Fibroblast of lung (primary cell): ENCODE measurements at regions not wholly inside any gene's neighbourhood (a gene's known extent, or its start where the extent isn't known, plus 50 kb on each side); places are given as distances from the start of the nearest gene placed in this dataset.

ENCODE experiments used
- DNase-seq, 2 donors: peaks; one replicate each; pipeline versions ENCODE4 v3.0.0 to v3.0.0-alpha.2; 2010; ENCODE audit warnings: low read depth in 2 of 2
- H2AFZ ChIP-seq: 2 replicates; pipeline ENCODE4 v1.5.1; 2012; ENCODE audit warnings: low read length, control low read depth, inconsistent platforms
- H3K27ac ChIP-seq: 2 replicates; pipeline ENCODE4 v1.5.1; 2011; ENCODE audit warnings: low read length, control low read depth; ENCODE audit not compliant: insufficient read depth
- H3K27me3 ChIP-seq: 2 replicates; pipeline ENCODE4 v1.5.1; 2011; ENCODE audit warnings: mild to moderate bottlenecking, low read length; ENCODE audit not compliant: control insufficient read depth, insufficient read depth
- H3K36me3 ChIP-seq: 2 replicates; pipeline ENCODE4 v1.5.1; 2011; ENCODE audit warnings: low read length; ENCODE audit not compliant: control insufficient read depth, insufficient read depth
- H3K4me1 ChIP-seq: 2 replicates; pipeline ENCODE4 v1.5.1; 2011; ENCODE audit warnings: low read length; ENCODE audit not compliant: control insufficient read depth, insufficient read depth; ENCODE audit errors: extremely low read depth
- H3K4me2 ChIP-seq: 2 replicates; pipeline ENCODE4 v1.5.1; 2011; ENCODE audit warnings: low read length, control low read depth; ENCODE audit not compliant: insufficient read depth; ENCODE audit errors: extremely low read depth
- H3K4me3 ChIP-seq, 4 experiments: fragments of 200-600 bp in 1 of 4; sonication (generic) in 1 of 4; replicated peaks in 1 of 4; 2 replicates each; pipeline ENCODE4 v1.5.1; 2011 to 2016; ENCODE audit warnings: low read length in 4 of 4, low read depth in 3 of 4, mild to moderate bottlenecking in 3 of 4, control low read depth in 2 of 4, inconsistent platforms in 1 of 4, mixed read lengths in 1 of 4; ENCODE audit not compliant: insufficient read depth in 1 of 4; ENCODE audit errors: control extremely low read depth in 1 of 4
- H3K79me2 ChIP-seq: 2 replicates; pipeline ENCODE4 v1.5.1; 2012; ENCODE audit warnings: mild to moderate bottlenecking, low read length, inconsistent platforms; ENCODE audit not compliant: control insufficient read depth, insufficient read depth
- H3K9ac ChIP-seq: 2 replicates; pipeline ENCODE4 v1.5.1; 2011; ENCODE audit warnings: mild to moderate bottlenecking, low read length, control low read depth; ENCODE audit not compliant: insufficient read depth
- H3K9me3 ChIP-seq: 2 replicates; pipeline ENCODE4 v1.5.1; 2012; ENCODE audit warnings: low read depth, low read length; ENCODE audit not compliant: control insufficient read depth, insufficient read depth
- H4K20me1 ChIP-seq: 2 replicates; pipeline ENCODE4 v1.5.1; 2011; ENCODE audit warnings: low read length; ENCODE audit not compliant: control insufficient read depth, insufficient read depth; ENCODE audit errors: extremely low read depth
- EZH2 ChIP-seq: IDR thresholded peaks from 2 replicates; pipeline ENCODE4 v1.5.1; 2012; ENCODE audit warnings: low read length, control low read depth, mild to moderate bottlenecking; ENCODE audit errors: missing control alignments
- TF ChIP-seq, protein P1 (sequence below), 2 donors: IDR thresholded peaks in 1 of 2; conservative IDR thresholded peaks in 1 of 2; 1 replicate in 1 of 2; 2 replicates in 1 of 2; pipeline ENCODE4 v1.5.1; 2011 to 2012; ENCODE audit warnings: low read length in 2 of 2, control low read depth in 1 of 2, inconsistent platforms in 1 of 2, low read depth in 1 of 2, mild to moderate bottlenecking in 1 of 2

DNA sequence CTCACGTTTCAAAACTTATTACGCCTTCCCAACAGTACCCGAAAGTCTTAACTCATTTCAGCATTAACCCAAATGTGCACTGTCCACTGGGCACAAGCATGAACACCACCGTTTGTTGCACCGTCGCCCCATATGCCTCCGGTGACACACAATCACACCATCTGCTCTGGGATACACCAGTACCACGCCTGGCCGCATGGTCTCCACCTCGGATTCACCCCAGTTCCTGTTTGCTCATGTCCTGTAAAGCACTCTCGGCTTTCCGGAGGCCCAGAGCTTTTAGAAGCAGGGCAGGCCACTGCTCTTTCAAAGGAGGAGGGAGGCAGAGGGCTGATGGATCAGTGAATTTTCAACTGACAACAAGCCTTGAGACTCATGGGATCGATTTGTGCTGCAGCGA lies 1570.0 kb upstream of the DEFB115 start:
- no peaks in the 10 kb centered on the region for H3K27me3 ChIP-seq

DNA sequence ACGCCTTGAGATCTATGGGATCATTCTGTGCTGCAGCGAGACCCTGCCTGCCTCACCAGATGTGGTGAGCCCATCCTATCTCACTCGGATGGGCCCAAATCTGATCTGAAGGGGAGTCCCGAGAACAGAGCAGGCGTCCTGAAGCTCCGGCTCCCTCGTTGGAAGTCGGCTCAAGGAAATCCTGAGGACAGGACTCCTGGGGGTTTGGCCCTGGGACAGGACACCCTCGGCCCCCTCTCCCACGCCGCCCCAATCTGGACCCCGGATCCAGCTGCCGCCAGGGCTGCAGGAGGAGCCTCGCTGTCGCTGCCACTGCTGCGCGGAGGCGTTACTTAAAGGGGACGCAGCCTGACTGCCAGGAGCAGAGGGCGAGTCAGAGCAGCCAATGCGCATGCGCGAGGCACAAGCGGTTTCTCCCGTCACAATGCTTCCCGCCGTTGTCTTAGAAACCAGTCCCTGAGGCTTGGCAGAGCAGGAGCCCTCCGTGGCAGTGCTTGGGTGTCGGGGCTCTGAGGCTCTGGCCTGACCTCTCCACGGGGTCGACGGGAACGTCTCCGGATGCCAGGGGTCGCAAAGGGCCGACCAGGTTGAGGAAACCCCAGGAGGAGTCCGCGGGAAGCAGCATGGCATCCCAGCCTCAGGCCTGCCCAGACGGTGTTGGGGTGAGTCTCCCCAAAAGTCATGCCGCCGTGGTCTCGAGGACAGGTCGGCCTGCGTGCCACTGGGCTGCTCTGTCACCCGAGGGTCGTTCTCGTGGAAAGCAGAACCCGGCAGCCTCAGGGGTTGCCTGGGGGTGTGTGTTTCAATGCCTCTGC lies 1567.8 kb upstream of the DEFB115 start:
- no peaks in the 10 kb centered on the region for H3K36me3 ChIP-seq
- H3K4me1 ChIP-seq: no peaks in the 10 kb centered on the region
- H3K9me3 ChIP-seq: no peaks in the 10 kb centered on the region
- H4K20me1 ChIP-seq: no peaks in the 10 kb centered on the region
- no peak for TF ChIP-seq EZH2
- TF ChIP-seq, protein P1, sequence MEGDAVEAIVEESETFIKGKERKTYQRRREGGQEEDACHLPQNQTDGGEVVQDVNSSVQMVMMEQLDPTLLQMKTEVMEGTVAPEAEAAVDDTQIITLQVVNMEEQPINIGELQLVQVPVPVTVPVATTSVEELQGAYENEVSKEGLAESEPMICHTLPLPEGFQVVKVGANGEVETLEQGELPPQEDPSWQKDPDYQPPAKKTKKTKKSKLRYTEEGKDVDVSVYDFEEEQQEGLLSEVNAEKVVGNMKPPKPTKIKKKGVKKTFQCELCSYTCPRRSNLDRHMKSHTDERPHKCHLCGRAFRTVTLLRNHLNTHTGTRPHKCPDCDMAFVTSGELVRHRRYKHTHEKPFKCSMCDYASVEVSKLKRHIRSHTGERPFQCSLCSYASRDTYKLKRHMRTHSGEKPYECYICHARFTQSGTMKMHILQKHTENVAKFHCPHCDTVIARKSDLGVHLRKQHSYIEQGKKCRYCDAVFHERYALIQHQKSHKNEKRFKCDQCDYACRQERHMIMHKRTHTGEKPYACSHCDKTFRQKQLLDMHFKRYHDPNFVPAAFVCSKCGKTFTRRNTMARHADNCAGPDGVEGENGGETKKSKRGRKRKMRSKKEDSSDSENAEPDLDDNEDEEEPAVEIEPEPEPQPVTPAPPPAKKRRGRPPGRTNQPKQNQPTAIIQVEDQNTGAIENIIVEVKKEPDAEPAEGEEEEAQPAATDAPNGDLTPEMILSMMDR (conservative IDR thresholded peaks at IDR 0.05 in 1 of 2, IDR thresholded peaks at IDR 0.05 in 1 of 2; ENCODE audit: low read depth in 1 of 2, low read length in 2 of 2): no peak
- H3K27me3 ChIP-seq: no peaks in the 10 kb centered on the region
- H3K9ac ChIP-seq: peak overlapping the region; percentile 30
- DNase-seq: no peak
- H3K4me3 ChIP-seq: peak overlapping the region in 1 of 4 experiments; percentile 46
- no peak overlapping the region for H2AFZ ChIP-seq
- H3K4me2 ChIP-seq: no peak overlapping the region
- H3K79me2 ChIP-seq: no peaks in the 10 kb centered on the region
- H3K27ac ChIP-seq: no peak overlapping the region

More for the DNA sequence above, 1570.0 kb upstream of the DEFB115 start:
- Histone ChIP-seq H2AFZ (no peak overlapping the region), H3K4me3 (no peak overlapping the region), H3K36me3 (no peaks in the 10 kb centered on the region), H3K4me2 (no peak overlapping the region), H4K20me1 (no peaks in the 10 kb centered on the region), H3K79me2 (no peaks in the 10 kb centered on the region), H3K27ac (no peak overlapping the region), H3K9me3 (no peaks in the 10 kb centered on the region), H3K4me1 (no peaks in the 10 kb centered on the region), H3K9ac (no peak overlapping the region)
- no peak for DNase-seq
- no peak for TF ChIP-seq EZH2
- TF ChIP-seq, protein P1 (conservative IDR thresholded peaks at IDR 0.05 in 1 of 2, IDR thresholded peaks at IDR 0.05 in 1 of 2; ENCODE audit: low read depth in 1 of 2, low read length in 2 of 2): no peak

DNA sequence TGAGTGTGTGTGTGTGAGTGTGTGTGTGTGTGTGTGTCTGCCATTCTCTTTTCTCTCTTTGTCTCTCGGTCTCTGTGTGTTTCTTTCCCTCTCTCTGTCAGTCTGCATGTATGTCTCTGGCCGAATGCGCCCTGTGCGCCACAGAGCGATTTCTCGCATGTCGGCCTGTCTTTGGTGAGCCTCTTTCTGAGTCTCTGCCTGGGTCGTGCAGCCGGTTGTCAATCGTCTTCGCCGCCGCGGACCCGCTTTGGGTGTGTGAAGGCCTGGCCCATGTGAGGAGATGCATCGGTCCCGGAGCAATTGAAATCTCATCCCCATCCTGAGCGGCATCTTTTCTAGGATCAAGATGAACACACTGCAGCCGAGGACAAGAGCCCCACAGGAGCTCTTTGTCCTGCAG lies 1567.2 kb upstream of the DEFB115 start:
- H3K27ac ChIP-seq: no peak overlapping the region
- no peaks in the 10 kb centered on the region for H3K4me1 ChIP-seq
- H3K36me3 ChIP-seq: no peaks in the 10 kb centered on the region
- no peaks in the 10 kb centered on the region for H4K20me1 ChIP-seq
- DNase-seq: no peak
- TF ChIP-seq, protein P1 (conservative IDR thresholded peaks at IDR 0.05 in 1 of 2, IDR thresholded peaks at IDR 0.05 in 1 of 2; ENCODE audit: low read depth in 1 of 2, low read length in 2 of 2): no peak
- TF ChIP-seq EZH2: no peak
- no peaks in the 10 kb centered on the region for H3K27me3 ChIP-seq
- H3K9ac ChIP-seq: no peak overlapping the region
- no peaks in the 10 kb centered on the region for H3K9me3 ChIP-seq
- no peak overlapping the region for H3K4me3 ChIP-seq
- no peaks in the 10 kb centered on the region for H3K79me2 ChIP-seq
- no peak overlapping the region for H3K4me2 ChIP-seq
- no peak overlapping the region for H2AFZ ChIP-seq
